GM18870 (cell line): ENCODE measurements at regions not wholly inside any gene's neighbourhood (a gene's known extent, or its start where the extent isn't known, plus 50 kb on each side); places are given as distances from the start of the nearest gene placed in this dataset.
A peak's percentile ranks its signal among the peaks of the same experiment; 100 is the strongest.

ENCODE experiments used
- ATAC-seq: cut with Tn5 transposase; IDR thresholded peaks from one replicate; pipeline ENCODE4 v1.9.1; 2021; ENCODE audit warnings: moderate library complexity; ENCODE audit not compliant: unreplicated experiment

GRCh38 chr18:76647322-76647721 lies 152.3 kb upstream of the ZNF516 start:
- no peak for ATAC-seq

- ATAC-seq: no peak
These were observed 149.5 kb upstream of the ZNF516 start for GRCh38 chr18:76644580-76644979.

- ATAC-seq: no peak
These were observed 149.0 kb upstream of the ZNF516 start for GRCh38 chr18:76643996-76644395.

GRCh38 chr18:76643199-76643598 lies 148.2 kb upstream of the ZNF516 start:
- ATAC-seq: no peak

GRCh38 chr18:76640438-76640837 lies 145.4 kb upstream of the ZNF516 start:
- ATAC-seq: no peak

- ATAC-seq: no peak
These were observed 139.5 kb upstream of the ZNF516 start for GRCh38 chr18:76634564-76634963.

- no peak for ATAC-seq
These were observed 138.7 kb upstream of the ZNF516 start for GRCh38 chr18:76633588-76634269.

- no peak for ATAC-seq
These were observed 132.4 kb upstream of the ZNF516 start for GRCh38 chr18:76627444-76627843.

- no peak for ATAC-seq
These were observed 131.9 kb upstream of the ZNF516 start for GRCh38 chr18:76626991-76627390.

- no peak for ATAC-seq
These were observed 127.6 kb upstream of the ZNF516 start for GRCh38 chr18:76622651-76623050.

- ATAC-seq: no peak
These were observed 126.9 kb upstream of the ZNF516 start for GRCh38 chr18:76621782-76622495.

GRCh38 chr18:76621226-76621625 lies 126.2 kb upstream of the ZNF516 start:
- no peak for ATAC-seq

GRCh38 chr18:76620321-76621170 lies 125.5 kb upstream of the ZNF516 start:
- ATAC-seq: peak; percentile 74

GRCh38 chr18:76619621-76620315 lies 124.7 kb upstream of the ZNF516 start:
- peak; percentile 22 for ATAC-seq

GRCh38 chr18:76619261-76619620 lies 124.2 kb upstream of the ZNF516 start:
- ATAC-seq: no peak

- ATAC-seq: no peak
These were observed 123.7 kb upstream of the ZNF516 start for GRCh38 chr18:76618721-76619120.

GRCh38 chr18:76616373-76616772 lies 121.3 kb upstream of the ZNF516 start:
- no peak for ATAC-seq

- no peak for ATAC-seq
These were observed 120.2 kb upstream of the ZNF516 start for GRCh38 chr18:76615065-76615733.

GRCh38 chr18:76613755-76614120 lies 118.7 kb upstream of the ZNF516 start:
- ATAC-seq: no peak

- no peak for ATAC-seq
These were observed 118.2 kb upstream of the ZNF516 start for GRCh38 chr18:76613053-76613754.
